Heart left ventricle (tissue), 13 donors: ENCODE measurements at regions not wholly inside any gene's neighbourhood (a gene's known extent, or its start where the extent isn't known, plus 50 kb on each side); places are given as distances from the start of the nearest gene placed in this dataset.

Experiments used
- POLR2A ChIP-seq, 2 donors: fragments of 450-650 bp; IDR thresholded peaks; one replicate each; pipeline ENCODE4 v1.6.1; 2017; ENCODE audit warnings: antibody characterized with exemption in 2 of 2, mild to moderate bottlenecking in 2 of 2, moderate library complexity in 2 of 2
- TF ChIP-seq, protein P1 (sequence below), 12 donors: fragments of 200-600 bp; sonication (generic) in 4 of 12; IDR thresholded peaks; one replicate each; pipeline versions ENCODE4 v1.5.0 to v1.8.0; 2018 to 2022; ENCODE audit warnings: antibody characterized with exemption in 12 of 12, mild to moderate bottlenecking in 5 of 12
- donor health status: ischemic (EF 13 %, LVEDD 7.1; RV severe dilation, severe dysfunction).
- donor health status: DM: no; HTN: yes; CAD: no.
- donor health status: DM: no; HTN: no; CAD: no.
- donor health status: ischemic (EF 25% LVEDD 6.9; RV normal size, moderate dysfunction).
- donor health status: ischemic (EF 25% LVEDD 5.7; RV mildly dilated, moderate dysfunction).
- donor health status: ischemic (EF 35%, LVEDD 5.7; RV mildly dilated, moderate dysfunction).
- donor health status: nonischemic (EF 11% LVEDD 7.7; RV severe dilation, severe dysfunction).
- donor health status: DM: yes; HTN: yes; CAD: no.
- donor health status: PGD.
- donor health status: ischemic (EF 29% LVEDD 5.4; RV normal size, mild dysfunction).
- donor health status: nonischemic (EF 23%, LVEDD 6.1; RV moderate dilation, normal function).

GRCh38 chr14:101000711-101001250 lies 97.3 kb upstream of the RTL1 start:
- no peak for TF ChIP-seq POLR2A (IDR thresholded peaks at IDR 0.05)
- TF ChIP-seq, protein P1, sequence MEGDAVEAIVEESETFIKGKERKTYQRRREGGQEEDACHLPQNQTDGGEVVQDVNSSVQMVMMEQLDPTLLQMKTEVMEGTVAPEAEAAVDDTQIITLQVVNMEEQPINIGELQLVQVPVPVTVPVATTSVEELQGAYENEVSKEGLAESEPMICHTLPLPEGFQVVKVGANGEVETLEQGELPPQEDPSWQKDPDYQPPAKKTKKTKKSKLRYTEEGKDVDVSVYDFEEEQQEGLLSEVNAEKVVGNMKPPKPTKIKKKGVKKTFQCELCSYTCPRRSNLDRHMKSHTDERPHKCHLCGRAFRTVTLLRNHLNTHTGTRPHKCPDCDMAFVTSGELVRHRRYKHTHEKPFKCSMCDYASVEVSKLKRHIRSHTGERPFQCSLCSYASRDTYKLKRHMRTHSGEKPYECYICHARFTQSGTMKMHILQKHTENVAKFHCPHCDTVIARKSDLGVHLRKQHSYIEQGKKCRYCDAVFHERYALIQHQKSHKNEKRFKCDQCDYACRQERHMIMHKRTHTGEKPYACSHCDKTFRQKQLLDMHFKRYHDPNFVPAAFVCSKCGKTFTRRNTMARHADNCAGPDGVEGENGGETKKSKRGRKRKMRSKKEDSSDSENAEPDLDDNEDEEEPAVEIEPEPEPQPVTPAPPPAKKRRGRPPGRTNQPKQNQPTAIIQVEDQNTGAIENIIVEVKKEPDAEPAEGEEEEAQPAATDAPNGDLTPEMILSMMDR (IDR thresholded peaks at IDR 0.05), result no peak
